HG03439 (cell line): ENCODE measurements at regions not wholly inside any gene's neighbourhood (a gene's known extent, or its start where the extent isn't known, plus 50 kb on each side); places are given as distances from the start of the nearest gene placed in this dataset.
"Not testable (repeated sequence)": the region's sequence is repeated elsewhere in the genome, so short reads cannot be mapped to it uniquely, and the experiment has no call there.

Source experiments
- ATAC-seq: cut with Tn5 transposase; IDR thresholded peaks from one replicate; pipeline ENCODE4 v1.9.1; 2021; ENCODE audit warnings: mild to moderate bottlenecking, moderate library complexity; ENCODE audit not compliant: unreplicated experiment

DNA sequence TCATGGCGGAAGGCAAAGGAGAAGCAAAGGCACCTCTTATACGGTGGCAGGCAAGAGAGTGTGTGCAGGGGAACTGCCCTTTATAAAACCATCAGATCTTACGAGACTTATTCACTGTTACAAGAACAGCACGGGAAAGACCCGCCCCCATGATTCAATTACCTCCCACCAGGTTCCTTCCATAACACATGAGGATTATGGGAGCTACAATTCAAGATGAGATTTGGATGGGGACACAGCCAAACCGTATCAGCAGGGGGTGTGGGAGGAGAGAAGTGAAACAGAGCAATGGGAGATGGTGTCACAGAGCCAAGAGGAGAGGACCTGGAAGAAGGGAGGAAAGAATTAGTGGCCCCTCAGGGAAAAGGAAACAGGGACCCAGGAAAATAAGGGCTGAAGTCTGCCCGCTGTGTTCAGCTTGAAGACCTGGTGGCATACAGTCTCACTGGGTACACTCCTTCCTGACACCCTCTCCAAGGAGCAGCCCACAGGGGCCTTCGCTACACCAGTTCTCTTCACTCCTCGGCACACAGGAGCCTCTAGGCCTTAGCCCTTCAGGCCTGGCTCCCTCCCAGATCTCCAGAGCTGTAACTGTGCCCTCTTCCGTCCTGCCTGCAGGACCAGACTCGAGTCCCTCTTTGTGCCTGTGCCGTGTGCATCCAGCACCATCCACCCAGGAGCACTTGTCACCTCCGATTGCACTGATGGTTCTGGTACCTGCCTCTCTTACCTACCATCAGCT is 262.1 kb downstream of the EIPR1 start:
- ATAC-seq, result no peak

DNA sequence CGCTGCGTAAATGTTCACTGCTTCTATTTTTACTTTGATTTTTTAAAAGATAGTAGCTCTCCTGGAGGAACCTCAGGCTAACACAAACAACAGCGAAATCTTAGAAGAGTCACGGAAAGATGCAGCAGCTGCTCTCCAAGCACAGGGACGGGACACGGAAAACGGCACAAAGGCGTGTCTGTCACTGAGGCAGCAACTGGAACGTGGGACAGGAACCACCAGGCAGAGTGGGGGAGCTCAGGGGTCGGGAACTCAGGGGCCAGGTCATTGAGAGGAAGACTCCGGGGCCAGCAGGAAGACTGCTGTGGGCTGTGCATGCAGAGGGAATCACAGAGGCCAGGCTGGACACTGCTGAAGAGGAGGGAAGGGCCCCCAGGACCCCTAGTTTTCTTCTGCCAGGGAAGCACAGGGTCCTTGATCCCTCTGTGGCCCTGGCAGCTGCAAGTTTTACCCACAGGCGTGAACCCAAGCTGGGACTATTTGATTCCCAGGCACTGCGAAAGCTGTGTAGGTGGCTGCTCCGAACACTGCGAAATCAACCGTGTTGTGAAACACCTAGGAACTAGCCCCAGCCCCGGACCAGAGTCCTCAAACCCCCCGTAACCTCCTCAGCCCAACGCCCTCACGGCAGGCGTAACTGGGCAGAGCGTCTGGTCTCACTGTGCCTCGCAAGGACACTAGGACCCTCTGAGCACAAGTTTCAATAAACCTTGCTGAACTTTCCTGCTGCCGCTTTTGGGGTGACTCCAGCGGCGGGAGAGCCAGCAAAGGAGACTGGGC is 263.0 kb downstream of the EIPR1 start:
- ATAC-seq, result no peak

- no peak for ATAC-seq
Measured at GRCh38 chr2:3113769-3114168, 263.8 kb downstream of the EIPR1 start.

DNA sequence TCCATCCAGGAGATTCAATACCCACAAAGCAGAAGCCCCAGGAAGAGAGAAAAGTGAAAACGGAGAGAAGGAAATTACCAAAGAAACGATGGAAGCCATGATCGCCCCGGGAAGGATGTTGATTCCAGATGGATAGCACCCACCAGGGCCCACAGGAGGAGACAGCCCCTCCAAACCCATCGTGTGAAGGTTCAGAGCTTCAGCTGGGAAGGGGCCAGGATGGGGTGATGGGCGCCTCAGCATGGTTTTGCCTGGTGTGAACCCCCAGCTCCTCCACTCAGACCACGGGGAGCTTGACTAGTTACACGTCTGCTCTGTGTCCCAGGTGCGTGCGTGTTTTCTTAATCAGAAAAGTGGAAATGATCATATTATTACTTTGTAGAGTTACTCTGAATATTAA is 264.5 kb downstream of the EIPR1 start:
- no peak for ATAC-seq

- ATAC-seq, result no peak
Measured at GRCh38 chr2:3112553-3112952, 265.1 kb downstream of the EIPR1 start.

DNA sequence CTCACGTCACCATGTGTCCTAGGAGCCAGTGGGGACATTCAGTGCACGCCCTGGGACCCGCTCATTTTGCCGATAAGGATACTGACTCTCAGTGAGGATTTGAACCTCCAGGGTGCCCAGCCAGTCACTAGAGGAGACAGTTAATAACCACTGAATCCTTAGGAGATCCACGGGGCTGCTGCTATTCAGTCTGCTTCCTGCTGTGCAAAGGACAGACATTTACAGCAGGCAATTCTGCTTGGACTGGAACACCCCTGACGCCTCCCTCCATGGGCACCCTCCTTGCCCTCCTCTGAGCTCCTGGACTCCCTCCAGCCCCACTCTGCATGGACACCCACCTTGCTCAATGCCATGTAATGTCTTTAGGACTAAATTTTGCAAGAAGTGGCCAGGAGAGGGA is 265.5 kb downstream of the EIPR1 start:
- no peak for ATAC-seq

GRCh38 chr2:3110994-3111666 is 266.5 kb downstream of the EIPR1 start:
- no peak for ATAC-seq

GRCh38 chr2:3110555-3110954 is 267.1 kb downstream of the EIPR1 start:
- ATAC-seq, result no peak

GRCh38 chr2:3108710-3109702 is 268.6 kb downstream of the EIPR1 start:
- no peak for ATAC-seq

DNA sequence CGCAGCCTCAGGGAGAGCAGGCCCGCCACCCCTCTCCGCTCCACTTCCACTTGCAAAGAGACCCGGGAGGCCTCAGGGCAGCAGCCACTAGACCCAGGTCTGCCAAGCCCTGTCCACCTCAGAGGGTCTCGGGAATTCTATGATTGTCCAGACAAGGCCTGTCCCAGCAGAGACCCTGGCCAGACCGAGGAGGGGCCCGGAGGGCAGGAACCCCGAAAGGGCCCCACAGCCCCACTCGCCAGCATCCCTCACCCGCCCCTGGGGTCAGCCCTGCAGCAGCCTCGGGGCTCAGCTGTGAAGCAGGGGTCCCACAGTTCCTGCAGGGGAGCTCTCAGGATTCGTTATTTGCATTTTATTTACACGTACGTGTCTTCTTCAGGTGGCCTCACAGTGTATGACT is 269.5 kb downstream of the EIPR1 start:
- no peak for ATAC-seq

GRCh38 chr2:3107567-3107966 is 270.1 kb downstream of the EIPR1 start:
- no peak for ATAC-seq

- ATAC-seq, result no peak
Measured at GRCh38 chr2:3105814-3106569, 271.6 kb downstream of the EIPR1 start.

- not testable (repeated sequence) for ATAC-seq
Measured at GRCh38 chr2:3104958-3105813, 272.4 kb downstream of the EIPR1 start.

DNA sequence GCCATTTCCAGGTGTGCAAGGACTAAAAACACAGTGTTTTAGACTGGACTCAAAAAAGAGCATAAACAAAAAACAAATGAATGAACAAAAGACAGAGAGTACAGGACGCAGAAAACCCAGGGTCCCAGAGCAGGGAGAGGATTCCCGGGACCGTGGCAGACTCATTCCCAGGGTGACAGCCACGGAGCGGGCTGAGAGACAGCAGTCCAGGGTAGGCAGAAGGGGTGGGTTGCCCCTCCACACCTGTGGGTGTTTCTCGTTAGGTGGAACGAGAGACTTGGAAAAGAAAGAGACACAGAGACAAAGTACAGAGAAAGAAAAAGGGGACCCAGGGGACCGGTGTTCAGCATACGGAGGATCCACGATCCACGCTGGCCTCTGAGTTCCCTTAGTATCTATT is 273.4 kb downstream of the EIPR1 start:
- ATAC-seq, result no peak

DNA sequence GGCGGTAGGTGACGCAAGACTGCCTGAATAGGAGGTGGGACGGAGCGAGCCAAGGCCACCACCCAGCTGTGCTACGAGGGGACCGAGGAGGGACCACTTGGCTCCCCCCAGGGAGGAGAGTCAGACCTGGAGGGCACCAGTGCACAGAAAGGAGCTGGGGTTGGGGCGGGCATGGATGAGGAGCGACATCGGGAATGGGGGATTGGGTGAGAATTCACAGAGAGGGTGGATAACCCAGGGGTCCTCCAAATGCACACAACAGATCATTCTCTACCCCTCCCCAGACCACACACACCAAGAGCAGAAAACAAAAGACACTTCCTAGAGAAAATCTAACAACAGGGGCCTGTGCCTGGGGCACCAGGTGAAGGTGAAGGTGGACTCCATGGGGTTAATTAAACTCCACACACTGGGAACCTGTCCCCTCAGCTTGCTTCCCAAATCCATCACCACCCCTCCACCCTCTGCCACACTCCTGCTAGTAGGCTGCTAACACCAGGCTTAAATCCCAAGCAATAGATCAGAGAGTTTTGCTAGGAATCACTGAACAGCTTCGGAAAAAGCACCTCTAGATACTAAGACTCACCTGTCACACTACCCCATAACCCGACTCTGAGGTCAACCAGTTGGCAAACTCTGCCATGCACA is 274.6 kb downstream of the EIPR1 start:
- ATAC-seq, result no peak

GRCh38 chr2:3102081-3102921 is 275.3 kb downstream of the EIPR1 start:
- ATAC-seq, result no peak
